ENCODE measurements at regions not wholly inside any gene's neighbourhood (a gene's known extent, or its start where the extent isn't known, plus 50 kb on each side); places are given as distances from the start of the nearest gene placed in this dataset.
"Not testable (repeated sequence)": the region's sequence is repeated elsewhere in the genome, so short reads cannot be mapped to it uniquely, and the experiment has no call there.

- no peak for DNase-seq
These were observed 70.0 kb downstream of the MZT1 start for GRCh38 chr13:72657379-72657778.

- no peak for DNase-seq
These were observed 71.1 kb downstream of the MZT1 start for GRCh38 chr13:72656357-72656756.

- no peak for DNase-seq
These were observed 73.9 kb downstream of the MZT1 start for GRCh38 chr13:72653506-72653905.

GRCh38 chr13:72652681-72653080, 74.7 kb downstream of the MZT1 start:
- DNase-seq, result no peak

- DNase-seq, result no peak
These were observed 76.3 kb downstream of the MZT1 start for GRCh38 chr13:72651144-72651543.

- DNase-seq, result no peak
These were observed 77.3 kb downstream of the MZT1 start for GRCh38 chr13:72650051-72650700.

GRCh38 chr13:72648513-72649065, 78.8 kb downstream of the MZT1 start:
- DNase-seq, result no peak

GRCh38 chr13:72647422-72647821, 80.0 kb downstream of the MZT1 start:
- no peak for DNase-seq

- DNase-seq, result no peak
These were observed 81.9 kb downstream of the MZT1 start for GRCh38 chr13:72645521-72645920.

GRCh38 chr13:72643311-72643989, 84.0 kb downstream of the MZT1 start:
- peak in 3 of 5 experiments; percentile 24 to 46 (median 32) for DNase-seq

GRCh38 chr13:72639377-72639776, 88.1 kb downstream of the MZT1 start:
- no peak for DNase-seq

- DNase-seq, result no peak
These were observed 89.2 kb downstream of the MZT1 start for GRCh38 chr13:72638059-72638815.

- no peak for DNase-seq
These were observed 89.9 kb downstream of the MZT1 start for GRCh38 chr13:72637561-72637960.

GRCh38 chr13:72634859-72635258, 92.6 kb downstream of the MZT1 start:
- DNase-seq, result no peak

- no peak for DNase-seq
These were observed 104.9 kb downstream of the MZT1 start for GRCh38 chr13:72622546-72622945.

- DNase-seq, result no peak
These were observed 106.6 kb downstream of the MZT1 start for GRCh38 chr13:72620874-72621273.

GRCh38 chr13:72617951-72618350, 109.5 kb downstream of the MZT1 start:
- DNase-seq, result no peak

GRCh38 chr13:72617186-72617585, 110.2 kb downstream of the MZT1 start:
- no peak for DNase-seq

- not testable (repeated sequence) for DNase-seq
These were observed 117.1 kb downstream of the MZT1 start for GRCh38 chr13:72610251-72610891.

- no peak for DNase-seq
These were observed 128.2 kb downstream of the MZT1 start for GRCh38 chr13:72599178-72599743.

- DNase-seq, result no peak
These were observed 137.2 kb downstream of the MZT1 start for GRCh38 chr13:72590091-72590740.

GRCh38 chr13:72586518-72586917, 140.9 kb downstream of the MZT1 start:
- no peak for DNase-seq

Data from T-helper 2 cell (primary cell).